PC-3 (cell line): ENCODE measurements at regions not wholly inside any gene's neighbourhood (a gene's known extent, or its start where the extent isn't known, plus 50 kb on each side); places are given as distances from the start of the nearest gene placed in this dataset.
A peak's percentile ranks its signal among the peaks of the same experiment; 100 is the strongest.
"Not testable (repeated sequence)": the region's sequence is repeated elsewhere in the genome, so short reads cannot be mapped to it uniquely, and the experiment has no call there.

Experiments used
- ATAC-seq: fragments of 200-7000 bp; cut with Tn5 transposase; 2 replicates; pipeline ENCODE4 v1.9.1; 2020; ENCODE audit warnings: mild to moderate bottlenecking, moderate library complexity
- BruUV-seq: library from RNA; stranded (reverse); fragments of 400-500 nt; replicated peaks from 2 replicates; lab custom pipeline; 2021; lab: Mats Ljungman, UMichigan
- CTCF ChIA-PET: fragments of 300-600 bp; sonication (Branson Sonifier 250); formaldehyde crosslinking; loops from one replicate; lab custom pipeline; 2022; ENCODE audit warnings: antibody characterized with exemption; lab: Charles Lee
- POLR2A ChIA-PET: fragments of 300-600 bp; sonication (Branson Sonifier 250); formaldehyde crosslinking; loops from one replicate; lab custom pipeline; 2022; ENCODE audit warnings: antibody characterized with exemption; ENCODE audit not compliant: unreplicated experiment; lab: Charles Lee
- DNase-seq: peaks from one replicate; pipeline ENCODE4 v3.0.0-alpha.2; 2015
- H2AFZ ChIP-seq: fragments of 300-600 bp; sonication (generic); 2 replicates; pipeline ENCODE4 v1.6.0; 2016; ENCODE audit warnings: antibody characterized with exemption, low read length
- H3F3A ChIP-seq: fragments of 300-600 bp; sonication (generic); one replicate; pipeline ENCODE4 v1.6.0; 2017; ENCODE audit warnings: antibody characterized with exemption, low read length, control low read depth, mild to moderate bottlenecking; ENCODE audit not compliant: unreplicated experiment
- H3K27ac ChIP-seq: fragments of 300-600 bp; sonication (generic); 2 replicates; pipeline ENCODE4 v1.5.1; 2016; ENCODE audit warnings: mild to moderate bottlenecking, low read length
- H3K27me3 ChIP-seq: fragments of 300-600 bp; sonication (generic); 2 replicates; pipeline ENCODE4 v1.6.1; 2016; ENCODE audit warnings: low read length, mixed read lengths
- H3K36me3 ChIP-seq: fragments of 300-600 bp; sonication (generic); 2 replicates; pipeline ENCODE4 v1.6.1; 2016; ENCODE audit warnings: low read depth, mixed run types, low read length, mixed read lengths
- H3K4me1 ChIP-seq: fragments of 300-600 bp; sonication (generic); 2 replicates; pipeline ENCODE4 v1.5.1; 2016; ENCODE audit warnings: low read length; ENCODE audit not compliant: insufficient read depth
- H3K4me2 ChIP-seq: fragments of 300-600 bp; sonication (generic); 2 replicates; pipeline ENCODE4 v1.6.0; 2016; ENCODE audit warnings: low read length
- H3K4me3 ChIP-seq: fragments of 300-600 bp; sonication (generic); 2 replicates; pipeline ENCODE4 v1.5.1; 2016; ENCODE audit warnings: mild to moderate bottlenecking, low read length, mixed read lengths
- H3K79me2 ChIP-seq: fragments of 300-600 bp; sonication (generic); 2 replicates; pipeline ENCODE4 v1.6.1; 2017; ENCODE audit warnings: low read length, mixed read lengths
- H3K9ac ChIP-seq: fragments of 300-600 bp; sonication (generic); 2 replicates; pipeline ENCODE4 v1.6.0; 2016; ENCODE audit warnings: mild to moderate bottlenecking, low read length
- H3K9me2 ChIP-seq: fragments of 300-600 bp; sonication (generic); replicated peaks from 2 replicates; pipeline ENCODE4 v1.6.1; 2016; ENCODE audit warnings: mixed run types, low read length, mixed read lengths
- H3K9me3 ChIP-seq: fragments of 300-600 bp; sonication (generic); 2 replicates; pipeline ENCODE4 v1.6.1; 2016; ENCODE audit warnings: low read length, mixed read lengths
- H4K20me1 ChIP-seq: fragments of 300-600 bp; sonication (generic); 2 replicates; pipeline ENCODE4 v1.6.1; 2016; ENCODE audit warnings: low read length, mixed read lengths
- EZH2 ChIP-seq: fragments of 300-600 bp; sonication (generic); IDR thresholded peaks from one replicate; pipeline ENCODE4 v1.6.1; 2017; ENCODE audit warnings: antibody characterized with exemption, mild to moderate bottlenecking, low read length; ENCODE audit not compliant: unreplicated experiment
- EZH2phosphoT487 ChIP-seq: fragments of 300-600 bp; sonication (generic); IDR thresholded peaks from 2 replicates; pipeline ENCODE4 v1.6.1; 2018; ENCODE audit warnings: mild to moderate bottlenecking, antibody characterized with exemption, low read length, borderline replicate concordance
- intact Hi-C: fragments of 100-400 bp; cut with micrococcal nuclease; formaldehyde crosslinking; loops from 2 replicates; pipeline ENCODE4 v1.9.0; 2023
- TF ChIP-seq, protein P1 (sequence below): fragments of 300-600 bp; sonication (generic); conservative IDR thresholded peaks from 2 replicates; pipeline ENCODE4 v1.5.1; 2017; ENCODE audit warnings: antibody characterized with exemption, low read depth, mild to moderate bottlenecking, low read length

DNA sequence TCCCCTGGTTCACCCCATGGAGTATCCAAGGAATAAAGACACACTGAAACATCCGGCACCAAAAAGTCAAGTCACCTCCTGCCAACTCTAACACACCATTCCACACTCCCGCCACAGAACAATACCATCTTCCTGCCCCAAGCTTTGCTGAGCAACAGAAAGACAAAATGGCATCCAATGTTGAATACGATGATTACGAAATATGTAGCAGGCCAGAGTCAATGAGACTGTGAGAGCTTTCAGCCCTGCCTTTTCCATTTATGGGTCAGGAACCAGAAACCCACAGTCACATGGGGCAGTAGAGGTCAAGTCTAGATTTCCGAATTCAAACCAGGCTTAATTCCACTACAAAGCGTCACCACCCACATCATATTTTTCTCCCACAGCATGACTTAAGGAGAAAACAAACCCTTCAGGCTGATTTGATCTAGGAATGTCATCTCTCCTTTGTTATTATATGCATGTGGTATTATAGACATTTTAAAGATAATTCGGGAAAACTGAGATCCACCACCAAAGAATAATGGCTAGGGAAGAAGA, 249.8 kb downstream of the SETD4 start:
- H2AFZ ChIP-seq: no peak overlapping the region
- H3K9ac ChIP-seq: no peak overlapping the region
- intact Hi-C loops: no loop called here
- H3K4me1 ChIP-seq: no peaks in the 10 kb centered on the region
- H3K4me3 ChIP-seq: no peak overlapping the region
- no peak for DNase-seq
- no peaks in the 10 kb centered on the region for H3K9me3 ChIP-seq
- no peaks in the 10 kb centered on the region for H3K9me2 ChIP-seq
- H3F3A ChIP-seq: no peaks in the 10 kb centered on the region
- CTCF ChIA-PET: no interaction called here
- no peaks in the 10 kb centered on the region for H3K79me2 ChIP-seq
- H4K20me1 ChIP-seq: no peaks in the 10 kb centered on the region
- H3K4me2 ChIP-seq: no peak overlapping the region
- no peak for ATAC-seq
- H3K27me3 ChIP-seq: no peaks in the 10 kb centered on the region
- BruUV-seq: no TSS peak
- TF ChIP-seq EZH2phosphoT487: no peak
- H3K27ac ChIP-seq: no peak overlapping the region
- H3K36me3 ChIP-seq: no peaks in the 10 kb centered on the region
- POLR2A ChIA-PET: no interaction called here

DNA sequence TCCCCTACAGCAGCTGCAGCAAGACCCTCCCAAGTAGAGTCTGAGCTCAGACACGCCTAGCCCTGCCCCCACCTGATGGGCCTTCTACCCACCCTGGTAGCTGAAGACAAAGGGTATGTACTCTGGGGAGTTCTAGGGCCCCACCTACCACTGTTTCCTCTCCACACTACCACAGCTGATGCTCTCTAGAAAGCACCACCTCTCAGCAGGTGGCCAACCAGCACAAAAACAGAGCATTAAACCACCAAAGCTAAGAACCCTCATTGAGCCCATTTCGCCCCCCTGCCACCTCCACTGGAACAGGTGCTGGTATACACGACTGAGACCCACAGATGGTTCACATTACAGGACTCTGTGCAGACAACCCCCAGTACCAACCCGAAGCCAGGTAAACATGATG, 258.9 kb downstream of the SETD4 start:
- intact Hi-C loops: no loop called here
- Histone ChIP-seq H3K4me3 (no peak overlapping the region), H2AFZ (no peak overlapping the region), H3K79me2 (no peaks in the 10 kb centered on the region), H3K9me2 (no peaks in the 10 kb centered on the region), H3K27me3 (no peaks in the 10 kb centered on the region), H3F3A (no peaks in the 10 kb centered on the region), H4K20me1 (no peaks in the 10 kb centered on the region), H3K4me1 (peaks cover 15% of the 10 kb centered on the region), H3K36me3 (no peaks in the 10 kb centered on the region), H3K27ac (no peak overlapping the region; the same call in 1 of the 2 replicates), H3K9me3 (no peaks in the 10 kb centered on the region), H3K4me2 (no peak overlapping the region), H3K9ac (no peak overlapping the region)
- ATAC-seq (no peak), DNase-seq (no peak)
- ChIA-PET POLR2A (interaction anchor here (0.6 kb wide), 1 partner anchor 22 kb away, joined by 3 read pairs; no protein-coding TSS in a partner anchor), CTCF (no interaction called here)
- no TSS peak for BruUV-seq
- TF ChIP-seq, protein P1, sequence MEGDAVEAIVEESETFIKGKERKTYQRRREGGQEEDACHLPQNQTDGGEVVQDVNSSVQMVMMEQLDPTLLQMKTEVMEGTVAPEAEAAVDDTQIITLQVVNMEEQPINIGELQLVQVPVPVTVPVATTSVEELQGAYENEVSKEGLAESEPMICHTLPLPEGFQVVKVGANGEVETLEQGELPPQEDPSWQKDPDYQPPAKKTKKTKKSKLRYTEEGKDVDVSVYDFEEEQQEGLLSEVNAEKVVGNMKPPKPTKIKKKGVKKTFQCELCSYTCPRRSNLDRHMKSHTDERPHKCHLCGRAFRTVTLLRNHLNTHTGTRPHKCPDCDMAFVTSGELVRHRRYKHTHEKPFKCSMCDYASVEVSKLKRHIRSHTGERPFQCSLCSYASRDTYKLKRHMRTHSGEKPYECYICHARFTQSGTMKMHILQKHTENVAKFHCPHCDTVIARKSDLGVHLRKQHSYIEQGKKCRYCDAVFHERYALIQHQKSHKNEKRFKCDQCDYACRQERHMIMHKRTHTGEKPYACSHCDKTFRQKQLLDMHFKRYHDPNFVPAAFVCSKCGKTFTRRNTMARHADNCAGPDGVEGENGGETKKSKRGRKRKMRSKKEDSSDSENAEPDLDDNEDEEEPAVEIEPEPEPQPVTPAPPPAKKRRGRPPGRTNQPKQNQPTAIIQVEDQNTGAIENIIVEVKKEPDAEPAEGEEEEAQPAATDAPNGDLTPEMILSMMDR: no peak
- TF ChIP-seq EZH2phosphoT487 (no peak), EZH2 (no peak)

DNA sequence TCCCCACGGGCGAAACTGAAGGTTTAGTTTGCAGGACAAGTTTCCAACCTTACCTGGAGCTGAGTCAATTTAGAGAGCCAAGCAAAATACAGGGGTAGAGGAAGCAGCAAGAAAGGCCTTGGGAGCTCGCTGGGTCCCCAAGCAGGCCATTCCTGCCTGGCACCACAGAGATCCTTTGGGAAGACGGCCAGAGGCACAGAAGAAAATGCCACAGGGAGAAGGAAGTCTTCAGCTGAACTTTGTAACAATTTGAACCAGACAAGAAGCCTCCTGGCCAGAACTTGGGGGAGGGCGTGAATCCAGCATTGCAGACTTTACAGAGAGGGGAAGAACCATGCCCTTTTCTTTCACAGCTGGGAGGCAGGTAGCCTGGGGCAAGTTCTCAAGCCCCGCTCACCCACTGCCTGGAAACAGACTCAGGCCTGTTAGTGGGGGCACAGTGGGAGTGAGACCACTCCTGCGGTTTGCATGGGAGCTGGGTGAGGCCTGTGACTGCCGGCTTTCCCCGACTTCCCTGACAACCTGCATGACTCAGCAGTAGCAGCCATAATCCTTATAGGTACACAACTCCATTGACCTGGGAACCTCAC, 259.4 kb downstream of the SETD4 start:
- CTCF ChIA-PET, H4K20me1 ChIP-seq, H3K4me3 ChIP-seq, H3K9ac ChIP-seq, DNase-seq, ATAC-seq, BruUV-seq, H3K27ac ChIP-seq, intact Hi-C loops, H3K27me3 ChIP-seq, H3K36me3 ChIP-seq, H3K4me2 ChIP-seq, H3K9me2 ChIP-seq, H3K79me2 ChIP-seq, H3K9me3 ChIP-seq, H3F3A ChIP-seq: not testable (repeated sequence)
- POLR2A ChIA-PET: interaction anchor here (0.6 kb wide), 1 partner anchor 21 kb away, joined by 3 read pairs; no protein-coding TSS in a partner anchor
- H3K4me1 ChIP-seq: peaks cover 19% of the 10 kb centered on the region
- H2AFZ ChIP-seq: peak overlapping the region; percentile 29; the same call in 1 of the 2 replicates
